GM12892 (cell line): ENCODE measurements at regions not wholly inside any gene's neighbourhood (a gene's known extent, or its start where the extent isn't known, plus 50 kb on each side); places are given as distances from the start of the nearest gene placed in this dataset.

ENCODE experiments used
- POLR2A ChIP-seq: IDR thresholded peaks from 2 replicates; pipeline ENCODE4 v1.6.1; 2011; ENCODE audit warnings: low read depth, low read length, control low read depth
- TAF1 ChIP-seq: IDR thresholded peaks from 2 replicates; pipeline ENCODE4 v1.6.1; 2011; ENCODE audit warnings: low read depth, mild to moderate bottlenecking, control low read depth, low read length, borderline replicate concordance

DNA sequence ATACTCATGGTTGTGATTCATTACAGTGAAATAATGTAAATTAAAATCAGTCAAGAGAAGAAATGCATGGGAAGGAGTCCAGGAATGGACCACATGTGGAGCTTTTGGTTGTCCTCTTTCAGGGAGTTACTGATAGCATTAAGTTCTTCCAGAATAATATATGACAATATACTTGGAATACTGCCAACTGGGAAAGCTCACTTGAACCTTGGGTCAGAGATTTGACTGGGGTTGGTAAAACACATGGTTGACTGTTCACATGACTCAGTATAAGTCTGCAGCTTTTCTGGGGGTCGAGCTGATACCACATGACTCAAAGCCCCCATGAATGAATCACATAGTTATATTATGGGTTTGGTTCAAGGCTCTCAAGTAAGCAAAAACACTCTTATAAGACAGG, 1109.0 kb upstream of the CHAC2 start:
- TF ChIP-seq POLR2A = no peak
- TF ChIP-seq TAF1 = no peak
